GM18508 (cell line): ENCODE measurements at regions not wholly inside any gene's neighbourhood (a gene's known extent, or its start where the extent isn't known, plus 50 kb on each side); places are given as distances from the start of the nearest gene placed in this dataset.

Source experiments
- ATAC-seq: cut with Tn5 transposase; IDR thresholded peaks from one replicate; pipeline ENCODE4 v1.9.1; 2021; ENCODE audit warnings: moderate number of reproducible peaks; ENCODE audit not compliant: insufficient read depth, unreplicated experiment

DNA sequence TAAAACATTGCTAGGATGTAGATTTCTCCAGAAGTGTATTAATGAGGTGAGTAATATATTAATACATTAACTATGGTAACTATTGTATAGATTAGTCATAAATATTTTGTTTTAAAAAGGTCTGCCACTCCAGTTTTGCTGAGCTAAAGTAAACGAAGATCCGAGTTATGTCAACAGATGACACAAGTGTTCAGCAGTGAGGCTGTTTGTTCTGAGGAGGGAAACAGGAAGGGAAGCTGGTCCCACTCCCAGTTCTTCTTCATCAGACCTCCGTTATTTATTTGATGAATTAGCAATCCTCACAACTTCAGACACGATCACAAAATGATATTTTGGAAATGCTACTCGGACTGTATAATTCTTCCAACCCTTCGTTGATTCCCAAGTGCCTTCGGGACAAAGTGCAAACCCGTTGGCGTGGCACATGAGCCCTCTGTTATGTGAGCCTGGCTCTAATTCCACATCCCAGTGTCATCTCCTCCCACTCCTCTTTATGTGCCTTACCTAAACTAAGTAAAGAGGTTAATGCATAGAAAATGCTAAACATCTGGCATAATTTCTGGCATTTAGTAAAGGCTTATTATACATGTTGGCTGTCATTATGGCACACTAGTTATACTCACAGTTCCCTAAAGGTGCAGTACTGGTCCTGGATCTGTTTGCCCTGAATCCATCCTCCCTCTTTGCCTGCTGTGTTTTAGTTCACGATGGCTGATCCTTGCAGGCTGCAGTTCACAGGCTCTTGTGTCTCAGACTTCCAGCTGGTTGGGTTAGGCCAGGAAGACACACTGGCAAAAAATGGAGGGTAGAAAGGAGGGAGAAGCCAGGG lies 190.6 kb upstream of the LNX1 start:
- ATAC-seq, result no peak

DNA sequence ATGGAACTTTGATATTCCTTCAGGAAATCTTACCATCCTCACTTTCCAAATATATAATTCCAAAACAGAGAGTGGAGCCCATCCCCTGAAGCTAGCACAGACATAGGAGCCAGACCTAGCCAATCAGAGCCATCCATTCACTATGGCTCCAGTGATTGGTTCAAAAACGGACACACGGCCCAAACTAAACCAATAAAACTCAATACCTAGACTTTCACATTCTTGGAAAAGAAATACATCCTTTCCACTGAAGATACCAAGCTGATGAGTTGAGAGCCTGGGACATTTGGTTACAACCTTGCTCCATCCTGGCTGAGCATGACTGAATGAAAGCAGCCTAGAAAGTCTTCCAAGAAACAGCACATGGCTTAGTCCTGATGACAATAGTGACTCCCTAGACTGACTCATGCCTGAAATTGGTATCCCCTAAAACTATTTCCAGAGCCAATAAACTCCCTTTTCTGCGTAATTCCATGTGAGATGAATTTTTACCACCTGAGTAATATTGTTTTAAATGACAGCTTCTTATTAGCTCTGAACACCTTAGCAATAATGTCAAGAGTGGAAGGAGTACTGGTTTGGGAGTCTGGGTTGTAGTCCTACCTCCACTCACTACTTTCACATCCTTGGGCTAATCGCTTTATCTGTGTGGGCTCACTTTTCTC lies 189.6 kb upstream of the LNX1 start:
- ATAC-seq, result no peak

DNA sequence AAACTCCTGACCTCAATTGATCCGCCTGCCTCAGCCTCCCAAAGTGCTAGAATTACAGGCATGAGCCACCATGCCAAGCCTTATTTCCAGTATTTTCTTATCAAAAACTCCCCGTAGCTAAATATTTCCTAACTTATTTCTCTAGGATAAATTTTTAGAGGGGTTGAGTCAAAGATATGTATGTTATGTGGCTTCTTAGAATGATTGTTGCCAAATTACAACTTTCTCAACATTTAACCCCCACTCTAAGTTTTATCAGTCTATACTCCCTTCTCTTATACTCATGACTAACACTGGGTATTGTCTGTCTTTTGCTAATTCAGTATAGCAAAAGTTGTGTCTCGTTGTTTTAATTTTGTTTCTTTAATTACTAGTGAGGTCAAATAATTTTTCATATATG lies 187.7 kb upstream of the LNX1 start:
- ATAC-seq, result no peak

DNA sequence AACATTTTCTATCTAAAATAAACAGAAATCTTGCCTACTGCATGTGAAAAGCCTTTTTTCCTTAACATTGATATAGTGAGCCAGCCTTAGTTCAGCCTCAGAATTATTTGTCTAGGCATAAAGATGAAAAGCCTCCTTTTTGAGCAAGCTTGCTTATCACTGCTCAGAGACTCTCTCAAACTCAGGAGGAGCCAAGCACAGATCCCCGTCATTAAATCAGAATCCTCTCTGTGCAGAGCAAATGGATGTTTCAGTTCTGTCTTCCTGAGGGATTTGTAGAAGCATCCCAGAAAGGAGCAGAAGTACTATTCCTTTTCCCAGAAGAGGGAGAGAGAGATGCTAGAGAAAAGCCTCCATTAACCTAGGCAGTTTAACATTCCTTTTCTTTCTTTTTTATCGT lies 186.9 kb upstream of the LNX1 start:
- ATAC-seq, result no peak

DNA sequence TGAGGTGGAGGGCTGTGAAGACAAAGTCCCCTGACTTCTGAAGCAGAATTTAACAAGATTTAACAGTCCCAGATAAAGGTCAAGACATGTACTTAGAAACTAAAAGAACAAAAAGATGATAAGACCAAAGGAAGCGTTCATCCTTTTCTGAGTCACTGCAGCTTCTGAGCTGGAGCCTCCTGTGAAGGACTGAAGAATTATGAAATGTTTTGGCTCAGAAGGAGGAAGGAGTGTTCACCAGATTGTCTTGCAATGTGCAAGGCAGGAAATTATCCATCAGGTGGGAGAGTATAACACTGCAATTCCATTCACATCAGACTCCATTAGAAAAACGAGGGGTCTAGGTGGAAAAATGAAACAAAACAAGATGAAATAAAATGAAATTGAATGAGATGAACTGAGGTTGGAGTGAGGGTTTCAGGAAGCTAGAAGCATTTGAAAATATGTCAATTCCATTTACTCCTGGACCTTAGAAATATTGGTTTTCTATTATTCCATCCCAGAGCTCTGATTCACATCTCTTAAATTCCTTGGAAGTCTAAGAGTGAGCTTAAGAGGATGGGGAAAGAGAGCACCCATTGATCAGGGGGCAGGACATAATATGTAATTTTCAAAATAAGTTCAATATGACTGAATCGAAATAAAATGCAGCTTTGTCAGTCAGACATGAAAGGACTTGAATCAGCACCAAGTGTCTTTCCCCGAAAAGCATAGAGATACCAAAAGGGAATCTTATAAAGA lies 186.1 kb upstream of the LNX1 start:
- ATAC-seq, result no peak

DNA sequence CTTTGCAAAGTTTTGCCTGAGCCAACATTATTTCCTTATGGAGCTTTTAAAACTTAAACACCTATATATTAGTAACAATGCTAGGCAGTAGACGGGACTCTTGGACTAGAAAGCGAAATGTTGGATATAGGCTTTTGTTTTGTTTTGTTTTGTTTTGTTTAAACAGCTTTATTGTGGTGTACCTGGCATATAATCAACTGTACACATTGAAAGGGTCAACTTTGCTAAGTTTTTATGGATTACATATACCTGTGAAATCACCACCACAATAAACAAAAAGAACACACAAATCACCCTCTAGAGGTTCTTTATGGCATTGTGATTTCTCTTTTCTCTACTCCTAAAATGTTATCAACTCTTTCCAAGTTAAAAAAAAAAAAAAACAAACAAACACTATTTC lies 184.9 kb upstream of the LNX1 start:
- ATAC-seq, result no peak

DNA sequence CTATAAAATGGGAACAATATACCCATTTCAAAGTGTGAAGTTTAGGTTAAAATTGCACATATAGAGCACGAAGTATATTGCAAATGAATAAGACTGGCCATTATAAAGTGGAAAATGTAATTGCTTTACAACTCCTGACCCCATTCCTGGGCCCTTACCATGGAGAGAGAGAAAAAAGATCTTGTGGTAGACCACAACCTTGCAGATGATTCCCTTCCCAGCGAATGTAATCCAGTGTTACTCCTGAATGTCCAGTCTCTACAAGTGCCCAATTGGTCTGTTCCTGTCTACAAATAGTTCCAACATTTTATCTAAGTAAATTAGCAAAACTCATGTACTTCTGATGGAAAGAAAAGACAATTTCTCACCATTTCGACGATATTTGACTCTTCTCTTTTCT lies 184.1 kb upstream of the LNX1 start:
- no peak for ATAC-seq

DNA sequence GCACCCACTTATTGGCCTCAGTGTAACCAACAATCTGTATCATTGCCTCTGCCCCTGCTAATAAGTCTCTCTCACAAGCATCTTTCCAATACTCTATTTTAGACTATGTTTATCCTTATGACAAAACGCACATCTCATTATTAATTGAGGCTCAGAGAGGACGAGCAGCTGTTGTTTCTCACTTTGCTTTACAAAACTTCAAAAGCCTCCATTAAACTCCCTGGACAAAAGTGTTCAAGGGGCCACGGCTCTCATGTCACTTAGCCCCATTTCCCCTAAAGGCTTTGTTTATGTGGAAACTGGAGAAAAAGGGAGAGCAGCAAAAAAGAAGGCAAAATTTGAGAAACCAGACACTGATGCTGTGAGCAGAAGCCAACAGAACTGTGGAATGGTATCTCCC lies 180.0 kb upstream of the LNX1 start:
- ATAC-seq, result no peak

DNA sequence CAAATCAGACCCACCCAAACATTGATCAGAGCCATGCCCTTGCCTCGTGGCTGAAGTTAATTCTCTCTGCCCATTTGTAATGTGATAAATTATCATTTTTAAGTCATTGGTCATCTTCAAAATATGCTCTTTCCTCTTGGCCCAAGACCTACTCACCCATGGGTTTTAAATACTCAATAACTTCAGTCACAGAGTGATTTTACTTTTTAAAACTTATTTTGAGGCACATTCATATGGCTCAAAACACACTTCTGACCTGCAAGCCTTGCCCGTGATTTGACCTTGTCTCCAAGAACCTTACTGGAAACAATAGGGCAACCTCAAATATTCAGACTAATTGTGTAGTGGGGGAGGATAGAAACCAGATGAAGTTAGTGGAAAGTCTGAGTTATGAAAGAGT lies 176.2 kb upstream of the LNX1 start:
- no peak for ATAC-seq

DNA sequence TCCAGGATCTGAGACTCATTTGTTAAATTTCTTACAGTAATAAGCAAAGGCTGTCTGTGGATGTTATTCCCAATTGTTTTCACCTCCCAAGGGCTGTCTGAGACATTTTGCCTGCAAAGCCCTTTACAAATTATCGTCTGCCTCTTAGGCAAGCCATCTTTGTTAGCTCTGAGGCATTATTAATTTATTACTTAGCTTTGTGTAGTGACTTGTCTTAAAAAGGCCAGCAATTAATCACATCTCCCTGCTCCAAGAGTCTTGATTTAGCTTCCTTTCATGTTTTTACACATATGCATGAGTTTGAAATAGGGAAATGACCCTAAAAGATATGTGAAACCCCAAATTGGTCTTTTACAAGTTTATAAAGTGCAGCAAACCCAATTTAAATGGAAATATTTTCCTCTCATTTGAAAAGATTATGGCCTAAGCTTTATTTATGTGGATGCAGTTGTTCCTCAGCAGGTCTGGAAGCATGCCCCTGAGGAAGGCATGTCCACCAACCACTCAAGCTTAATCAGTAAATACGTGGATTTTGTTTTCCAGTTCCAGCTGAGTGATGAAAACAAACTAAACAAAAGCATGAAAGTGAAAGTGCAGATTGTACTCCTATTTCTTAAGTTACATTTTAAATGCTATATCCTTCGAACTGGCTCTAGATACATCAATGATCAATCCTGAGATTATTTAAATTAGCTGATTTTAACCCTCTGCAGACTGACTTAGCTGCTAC lies 173.6 kb upstream of the LNX1 start:
- no peak for ATAC-seq

DNA sequence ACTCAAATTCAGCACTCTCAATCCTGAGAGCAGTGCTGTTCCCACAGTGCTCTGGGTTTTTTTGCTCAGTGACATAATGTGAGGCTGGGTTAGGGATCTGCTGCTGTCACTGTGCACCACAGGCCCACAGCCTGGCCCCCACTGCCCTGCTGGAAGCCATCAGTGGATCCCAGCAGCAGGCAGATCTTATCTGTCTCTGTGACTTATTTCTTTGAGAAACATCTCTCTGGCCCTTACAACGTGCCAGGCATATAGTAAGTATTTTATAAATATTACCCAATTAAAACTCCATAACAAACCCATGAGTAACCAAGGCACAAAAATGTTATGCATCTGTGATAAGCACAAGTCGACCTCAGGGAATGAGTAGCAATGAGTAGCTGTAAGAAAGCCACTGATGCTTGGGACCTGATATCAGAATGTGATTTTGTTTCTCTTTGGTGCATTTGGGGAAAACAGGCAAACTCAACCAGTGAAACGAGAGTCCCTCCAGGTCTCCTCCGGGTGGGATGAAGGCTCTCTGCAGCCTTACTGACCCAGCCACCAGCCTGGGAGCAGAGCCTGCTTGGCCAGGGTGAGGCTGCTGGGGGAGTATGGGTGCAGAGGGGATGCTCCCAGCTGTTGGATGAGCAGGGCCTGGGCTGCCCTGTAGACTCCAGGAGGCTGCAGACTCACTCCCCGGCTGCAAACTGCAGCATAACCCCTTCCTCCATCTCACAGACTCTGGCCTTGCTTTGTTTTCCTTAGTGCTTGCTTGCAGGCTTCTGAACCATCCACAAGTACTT lies 172.7 kb upstream of the LNX1 start:
- ATAC-seq, result no peak

DNA sequence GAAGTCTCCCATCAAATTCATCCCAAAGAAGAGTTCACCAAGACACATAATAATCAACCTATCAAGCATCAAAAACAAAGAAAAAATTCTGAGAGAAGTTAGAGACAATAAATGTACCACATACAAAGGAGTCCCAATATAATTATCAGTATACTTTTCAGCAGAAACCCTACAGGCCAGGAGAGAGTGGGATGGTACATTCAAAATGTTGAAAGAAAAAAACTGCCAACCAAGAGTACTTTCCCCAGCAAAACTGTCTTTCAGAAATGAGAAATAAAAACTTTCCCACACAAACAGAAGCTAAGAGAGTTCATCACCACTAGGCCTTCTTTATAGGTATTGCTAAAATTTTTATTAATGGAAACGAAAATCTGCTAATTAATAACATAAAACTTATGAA lies 164.4 kb upstream of the LNX1 start:
- no peak for ATAC-seq

DNA sequence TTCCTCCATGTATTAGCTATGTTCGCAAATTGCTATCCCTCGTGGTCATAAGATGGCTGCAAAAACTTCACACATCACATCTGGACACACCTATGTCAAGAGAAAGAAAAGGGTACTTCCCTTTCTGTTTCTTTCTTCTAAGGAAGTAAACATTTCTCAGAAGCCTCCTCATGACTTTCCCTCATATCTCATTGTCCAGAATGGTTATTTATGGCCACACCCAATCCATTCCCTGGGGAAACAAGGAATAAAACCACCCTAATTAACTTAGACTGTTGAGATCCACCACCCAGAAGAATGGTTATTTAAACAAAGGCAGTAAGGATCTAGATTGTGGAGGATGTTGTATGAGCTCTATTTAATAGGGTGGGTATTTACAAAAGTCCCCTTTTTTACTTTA lies 160.8 kb upstream of the LNX1 start:
- no peak for ATAC-seq

DNA sequence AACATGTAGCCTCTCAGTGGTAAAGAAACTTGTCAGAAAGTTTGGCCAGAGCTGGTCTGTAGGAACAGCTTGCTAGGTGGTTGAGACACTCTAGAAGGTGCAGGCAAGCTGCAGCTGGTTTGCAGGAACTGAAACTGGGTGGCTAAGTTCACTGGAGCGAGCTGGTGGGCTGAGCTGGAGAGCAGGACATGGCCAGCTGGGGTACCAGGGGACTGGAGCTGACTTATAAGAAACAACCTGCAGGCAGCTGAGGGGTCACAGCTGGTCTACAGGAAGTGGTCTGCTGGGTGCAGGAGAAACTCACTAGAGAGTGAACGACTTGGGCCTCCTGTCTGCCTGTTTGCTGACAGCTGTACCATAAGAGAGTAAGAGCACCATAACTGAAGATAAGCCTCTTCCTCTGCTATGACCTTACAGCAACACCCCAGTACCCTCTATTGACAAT lies 157.1 kb upstream of the LNX1 start:
- peak; percentile 96 for ATAC-seq

DNA sequence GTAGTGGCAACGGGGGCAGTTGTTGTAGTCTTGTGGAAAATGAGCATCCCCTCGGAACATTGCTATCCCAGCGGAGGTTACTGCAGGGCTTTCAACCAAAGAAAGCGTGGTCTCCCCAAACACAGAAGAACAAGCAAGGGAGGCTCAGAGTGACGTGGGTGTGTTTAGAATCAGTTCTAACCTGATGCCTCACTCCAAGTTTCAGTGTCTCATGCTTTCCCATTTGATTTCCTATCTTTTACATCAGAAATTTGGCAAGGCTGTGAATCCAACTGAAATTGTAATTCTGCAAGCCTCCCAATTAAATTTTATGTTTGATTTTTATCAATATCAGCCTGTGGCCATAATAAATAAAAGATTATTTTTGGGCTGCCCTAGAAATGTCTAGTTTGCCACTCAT lies 156.1 kb upstream of the LNX1 start:
- ATAC-seq, result no peak

DNA sequence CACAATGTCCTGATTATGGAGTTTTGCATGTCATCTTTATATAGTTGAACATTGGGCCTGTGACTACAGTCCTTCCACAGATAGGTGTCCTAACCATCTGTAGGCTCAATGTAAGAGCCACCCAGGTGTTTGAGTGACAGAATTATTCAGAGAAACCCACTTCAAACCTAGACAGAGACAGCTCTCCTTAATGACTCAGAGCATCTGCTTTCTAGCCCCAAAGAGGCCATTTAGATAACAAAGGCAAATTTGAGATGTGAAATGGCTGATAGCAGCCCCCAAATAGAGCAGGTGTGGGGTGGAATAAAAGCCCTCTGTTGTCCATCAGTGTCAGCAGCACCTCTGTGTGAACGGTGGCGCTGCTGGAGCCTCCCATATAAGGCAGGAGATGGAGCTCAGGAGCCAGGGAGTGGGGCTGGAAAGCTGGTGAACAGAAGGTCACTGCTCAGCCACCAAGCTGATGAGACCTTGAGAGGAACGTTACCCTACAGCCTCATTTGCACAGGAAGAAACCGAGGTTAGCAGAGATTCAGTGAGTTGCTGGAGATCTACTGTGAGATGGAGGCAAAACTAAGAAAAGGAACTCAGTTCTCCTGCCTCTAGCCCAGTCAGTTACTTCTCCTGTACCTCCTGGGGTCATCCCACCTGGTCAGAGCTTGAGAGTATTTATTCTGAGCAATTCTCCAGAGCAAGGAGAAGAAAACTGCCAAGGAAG lies 153.3 kb upstream of the LNX1 start:
- ATAC-seq, result no peak

DNA sequence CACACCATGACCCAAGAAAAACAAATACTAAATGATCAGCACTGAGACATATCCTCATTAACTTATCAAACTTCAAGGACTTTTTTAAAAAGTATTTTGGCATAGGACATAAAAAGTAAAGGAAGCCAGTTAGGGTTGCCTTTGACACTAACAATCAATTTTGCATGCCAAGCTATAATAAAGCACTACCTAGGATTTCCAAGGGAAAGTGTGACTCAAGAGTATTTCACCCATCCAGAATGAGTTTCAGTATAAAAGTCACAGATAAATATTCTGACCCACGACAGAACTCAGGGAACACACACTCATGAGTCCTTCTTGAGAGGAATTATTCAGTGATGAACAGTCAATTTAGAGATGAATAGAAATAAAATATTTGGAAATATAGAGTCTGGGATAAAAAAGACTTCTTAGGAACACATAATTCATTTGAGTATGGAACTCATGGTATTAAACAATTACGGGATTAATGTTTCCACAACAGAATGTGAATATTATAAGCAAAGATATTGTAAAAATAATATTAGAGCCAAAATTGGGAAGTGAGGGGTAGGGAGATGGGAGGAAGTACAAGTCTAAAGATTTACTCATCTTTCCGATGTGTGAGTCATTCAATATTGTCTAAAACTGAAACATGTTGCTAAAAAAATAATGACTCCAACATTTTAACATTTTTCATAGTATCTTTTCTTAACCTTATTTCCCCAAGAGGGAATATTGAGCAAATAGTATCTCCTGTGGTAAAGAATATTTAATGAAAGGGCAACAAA lies 143.5 kb upstream of the LNX1 start:
- ATAC-seq, result no peak

DNA sequence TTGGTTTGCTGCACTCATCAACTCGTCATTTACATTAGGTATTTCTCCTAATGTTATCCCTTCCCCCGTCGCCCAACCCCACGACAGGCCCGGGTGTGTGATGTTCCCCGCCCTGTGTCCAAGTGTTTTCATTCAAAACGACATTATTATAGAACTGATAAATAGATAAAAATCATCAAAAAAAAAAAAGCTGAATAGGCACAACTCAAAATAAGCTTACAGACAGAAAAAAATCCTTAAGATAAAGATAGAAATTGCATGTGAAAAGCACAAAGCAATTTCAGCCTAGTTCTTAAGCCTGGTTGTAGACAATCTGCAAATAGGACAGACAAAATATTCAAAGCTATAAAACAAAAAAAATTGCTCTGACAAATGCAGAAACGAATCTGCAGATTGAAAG lies 142.9 kb upstream of the LNX1 start:
- no peak for ATAC-seq

DNA sequence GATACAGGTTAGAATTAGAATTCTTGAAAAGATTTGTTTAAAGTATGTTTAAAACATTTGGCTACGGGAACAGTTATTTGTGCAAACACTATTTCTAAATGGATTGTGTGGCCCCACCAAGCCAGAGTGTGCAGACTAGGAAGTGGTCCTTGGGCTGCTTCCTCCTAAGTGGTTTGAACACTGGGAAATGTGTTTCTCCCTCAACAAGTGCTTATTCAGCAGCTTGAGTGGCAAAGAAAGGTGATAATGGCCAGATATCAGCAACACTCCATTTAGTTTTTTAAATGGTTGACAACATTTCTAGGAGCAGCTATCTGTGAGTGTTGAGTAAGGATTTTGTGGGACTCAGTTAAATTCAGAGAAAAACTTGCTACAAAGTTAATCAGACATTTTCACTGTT lies 141.4 kb upstream of the LNX1 start:
- no peak for ATAC-seq
